ENCODE measurements at regions not wholly inside any gene's neighbourhood (a gene's known extent, or its start where the extent isn't known, plus 50 kb on each side); places are given as distances from the start of the nearest gene placed in this dataset.

- ATAC-seq (peak in 2 of 4 donors; percentile 60 to 62), DNase-seq (peak; percentile 58 to 71)
- H3K9me3 ChIP-seq: no peaks in the 10 kb centered on the region
- TF ChIP-seq CTCF (IDR thresholded peaks at IDR 0.05): no peak
- no peak overlapping the region for H3K27ac ChIP-seq
- 69 to 72% (median 72%) methylated on average over 8 of the region's 8 CpGs for WGBS, 3 donors
- no peak overlapping the region for H3K4me3 ChIP-seq
- intact Hi-C loops (cut with DNase I): no loop called here
- H3K4me1 ChIP-seq: no peaks in the 10 kb centered on the region
- H3K27me3 ChIP-seq (ENCODE audit: insufficient read depth in 3 of 3, low read length in 2 of 3): peaks cover 0 to 4% (median 0%) of the 10 kb centered on the region in 3 donors
- H3K36me3 ChIP-seq (ENCODE audit: insufficient read depth in 1 of 2, low read depth in 1 of 2): no peaks in the 10 kb centered on the region
Observed at GRCh38 chr15:38868326-38869114, 303.9 kb upstream of the RASGRP1 start.

DNA sequence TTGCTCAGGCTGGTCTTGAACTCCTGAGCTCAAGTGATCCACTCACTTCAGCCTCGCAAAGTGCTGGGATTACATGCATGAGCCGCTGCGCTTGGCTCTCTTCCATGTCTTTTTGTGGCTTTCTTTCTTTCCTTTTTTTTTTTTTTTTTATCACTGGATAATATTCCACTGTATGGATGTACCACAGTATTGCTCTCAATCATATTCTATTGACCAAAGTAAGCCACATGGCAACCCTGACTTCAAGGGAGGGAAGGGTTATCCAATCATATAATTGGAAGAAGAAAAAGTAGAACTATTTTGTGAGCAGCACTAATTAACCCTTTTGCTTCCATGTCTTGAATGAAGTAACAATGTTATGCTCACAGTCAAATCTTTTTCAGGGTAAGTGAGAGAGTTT is 307.0 kb upstream of the RASGRP1 start:
- ATAC-seq (no peak), DNase-seq (no peak)
- Histone ChIP-seq H3K4me3 (no peak overlapping the region), H3K27me3 (ENCODE audit: insufficient read depth in 3 of 3, low read length in 2 of 3) (no peaks in the 10 kb centered on the region), H3K4me1 (no peaks in the 10 kb centered on the region), H3K9me3 (no peaks in the 10 kb centered on the region), H3K36me3 (ENCODE audit: insufficient read depth in 1 of 2, low read depth in 1 of 2) (no peaks in the 10 kb centered on the region), H3K27ac (no peak overlapping the region)
- WGBS, 3 donors: 89 to 95% (median 92%) methylated on average over 3 of the region's 3 CpGs
- intact Hi-C loops (cut with DNase I): no loop called here
- TF ChIP-seq CTCF (IDR thresholded peaks at IDR 0.05): no peak

- 90 to 96% (median 92%) methylated on average over 5 of the region's 5 CpGs for WGBS, 3 donors
Observed at GRCh38 chr15:38872732-38873131, 308.1 kb upstream of the RASGRP1 start.

DNA sequence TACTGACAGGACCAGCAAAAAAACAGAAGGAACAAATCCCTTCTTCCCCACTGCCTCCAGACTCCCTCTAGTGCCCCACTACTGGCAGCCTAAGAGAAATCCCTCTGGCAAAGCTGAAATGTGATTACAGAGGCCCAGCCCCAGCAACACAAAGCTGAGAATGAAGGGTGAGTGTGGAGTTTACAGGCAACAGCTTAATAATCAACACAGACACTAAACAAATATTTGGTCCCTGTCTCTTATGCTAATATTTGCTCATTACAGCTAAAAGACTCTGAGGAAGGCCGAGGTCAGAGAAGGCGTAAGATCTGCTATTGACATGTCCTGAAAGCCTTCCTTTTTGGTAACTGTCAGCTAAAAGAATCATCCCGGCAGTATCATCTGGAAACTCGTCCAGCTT is 308.5 kb upstream of the RASGRP1 start:
- no peak overlapping the region for H3K4me3 ChIP-seq
- no peaks in the 10 kb centered on the region for H3K4me1 ChIP-seq
- DNase-seq (no peak), ATAC-seq (no peak)
- 80 to 87% (median 85%) methylated on average over 4 of the region's 4 CpGs for WGBS, 3 donors
- H3K9me3 ChIP-seq: no peaks in the 10 kb centered on the region
- no peaks in the 10 kb centered on the region for H3K27me3 ChIP-seq (ENCODE audit: insufficient read depth in 3 of 3, low read length in 2 of 3)
- no peaks in the 10 kb centered on the region for H3K36me3 ChIP-seq (ENCODE audit: insufficient read depth in 1 of 2, low read depth in 1 of 2)
- intact Hi-C loops (cut with DNase I): no loop called here
- no peak overlapping the region for H3K27ac ChIP-seq
- no peak for TF ChIP-seq CTCF (IDR thresholded peaks at IDR 0.05)

More at GRCh38 chr15:38872732-38873131, 308.1 kb upstream of the RASGRP1 start:
- ATAC-seq (no peak), DNase-seq (no peak)
- Histone ChIP-seq H3K27ac (no peak overlapping the region), H3K4me3 (no peak overlapping the region), H3K9me3 (no peaks in the 10 kb centered on the region), H3K27me3 (ENCODE audit: insufficient read depth in 3 of 3, low read length in 2 of 3) (no peaks in the 10 kb centered on the region), H3K36me3 (ENCODE audit: insufficient read depth in 1 of 2, low read depth in 1 of 2) (no peaks in the 10 kb centered on the region), H3K4me1 (no peaks in the 10 kb centered on the region)
- intact Hi-C loops (cut with DNase I): no loop called here
- TF ChIP-seq CTCF (IDR thresholded peaks at IDR 0.05): no peak

DNA sequence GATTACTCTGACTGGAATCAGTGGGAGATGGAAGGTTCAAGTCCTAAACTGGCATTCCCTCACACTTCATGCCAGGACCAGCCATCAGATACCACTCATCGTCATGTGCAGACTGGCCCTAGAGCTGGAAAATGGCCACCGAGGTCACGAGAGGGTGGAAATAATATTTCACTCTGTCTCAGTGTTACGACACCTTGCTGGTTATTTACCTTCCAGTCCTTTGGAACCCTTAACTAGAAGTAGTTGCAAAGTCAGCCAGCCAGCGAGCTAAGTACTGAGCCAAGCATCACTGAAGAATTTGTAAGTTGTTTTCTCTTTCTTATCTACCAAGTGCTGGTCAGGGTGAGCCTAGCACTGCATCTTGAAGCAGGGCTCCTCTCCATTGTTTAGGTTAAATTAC is 309.9 kb upstream of the RASGRP1 start:
- Histone ChIP-seq H3K9me3 (no peaks in the 10 kb centered on the region), H3K27me3 (ENCODE audit: insufficient read depth in 3 of 3, low read length in 2 of 3) (no peaks in the 10 kb centered on the region), H3K36me3 (ENCODE audit: insufficient read depth in 1 of 2, low read depth in 1 of 2) (no peaks in the 10 kb centered on the region), H3K4me3 (no peak overlapping the region), H3K27ac (no peak overlapping the region), H3K4me1 (no peaks in the 10 kb centered on the region)
- TF ChIP-seq CTCF (IDR thresholded peaks at IDR 0.05): no peak
- intact Hi-C loops (cut with DNase I): no loop called here
- ATAC-seq (no peak), DNase-seq (no peak)
- 77 to 83% (median 80%) methylated on average over 5 of the region's 5 CpGs for WGBS, 3 donors
